GM18873 (cell line): ENCODE measurements at regions not wholly inside any gene's neighbourhood (a gene's known extent, or its start where the extent isn't known, plus 50 kb on each side); places are given as distances from the start of the nearest gene placed in this dataset.
"Not testable (repeated sequence)": the region's sequence is repeated elsewhere in the genome, so short reads cannot be mapped to it uniquely, and the experiment has no call there.

Experiments used
- ATAC-seq: cut with Tn5 transposase; IDR thresholded peaks from one replicate; pipeline ENCODE4 v1.9.1; 2021; ENCODE audit warnings: mild to moderate bottlenecking, moderate library complexity, moderate number of reproducible peaks; ENCODE audit not compliant: unreplicated experiment, low FRiP score

- not testable (repeated sequence) for ATAC-seq
Measured at GRCh38 chr10:15921423-15921945, 61.2 kb upstream of the MINDY3 start.

GRCh38 chr10:15931376-15931775, 71.1 kb upstream of the MINDY3 start:
- ATAC-seq, result no peak

GRCh38 chr10:15939543-15939942, 79.2 kb upstream of the MINDY3 start:
- not testable (repeated sequence) for ATAC-seq

GRCh38 chr10:15943426-15943825, 83.1 kb upstream of the MINDY3 start:
- ATAC-seq, result no peak

GRCh38 chr10:15954188-15954587, 93.9 kb upstream of the MINDY3 start:
- no peak for ATAC-seq

GRCh38 chr10:15960277-15960676, 100.0 kb upstream of the MINDY3 start:
- ATAC-seq, result no peak

GRCh38 chr10:15972736-15973135, 112.4 kb upstream of the MINDY3 start:
- not testable (repeated sequence) for ATAC-seq

- ATAC-seq, result no peak
Measured at GRCh38 chr10:15985690-15986089, 125.4 kb upstream of the MINDY3 start.

- ATAC-seq, result no peak
Measured at GRCh38 chr10:15990535-15991129, 130.3 kb upstream of the MINDY3 start.

GRCh38 chr10:15997313-15997712, 137.0 kb upstream of the MINDY3 start:
- no peak for ATAC-seq

- no peak for ATAC-seq
Measured at GRCh38 chr10:16001581-16001980, 141.3 kb upstream of the MINDY3 start.

- no peak for ATAC-seq
Measured at GRCh38 chr10:16009785-16010184, 149.5 kb upstream of the MINDY3 start.

- ATAC-seq, result no peak
Measured at GRCh38 chr10:16011548-16011947, 151.2 kb upstream of the MINDY3 start.

- ATAC-seq, result no peak
Measured at GRCh38 chr10:16014469-16014868, 154.2 kb upstream of the MINDY3 start.

- ATAC-seq, result no peak
Measured at GRCh38 chr10:16016688-16017087, 156.4 kb upstream of the MINDY3 start.

GRCh38 chr10:16020836-16021235, 160.5 kb upstream of the MINDY3 start:
- no peak for ATAC-seq

GRCh38 chr10:16026832-16027231, 166.5 kb upstream of the MINDY3 start:
- ATAC-seq, result not testable (repeated sequence)

GRCh38 chr10:16030562-16030961, 170.3 kb upstream of the MINDY3 start:
- ATAC-seq, result no peak

GRCh38 chr10:16049050-16049449, 188.7 kb upstream of the MINDY3 start:
- ATAC-seq, result no peak

GRCh38 chr10:16049782-16050181, 189.5 kb upstream of the MINDY3 start:
- no peak for ATAC-seq

- no peak for ATAC-seq
Measured at GRCh38 chr10:16063350-16063749, 203.0 kb upstream of the MINDY3 start.

GRCh38 chr10:16083551-16083950, 223.2 kb upstream of the MINDY3 start:
- not testable (repeated sequence) for ATAC-seq

GRCh38 chr10:16105082-16105481, 244.8 kb upstream of the MINDY3 start:
- no peak for ATAC-seq
